Spleen (tissue), 7 donors: ENCODE measurements at regions not wholly inside any gene's neighbourhood (a gene's known extent, or its start where the extent isn't known, plus 50 kb on each side); places are given as distances from the start of the nearest gene placed in this dataset.

Source experiments
- POLR2AphosphoS5 ChIP-seq, 3 donors: sonication (generic); formaldehyde crosslinking; IDR thresholded peaks; one replicate each; pipeline ENCODE4 v1.5.1; 2017; ENCODE audit warnings: antibody characterized with exemption in 3 of 3
- TF ChIP-seq, protein P1 (sequence below), 11 experiments: fragments of 200-600 bp in 7 of 11; fragments of 450-650 bp in 4 of 11; sonication (generic) in 4 of 11; IDR thresholded peaks in 8 of 11; conservative IDR thresholded peaks in 3 of 11; 1 replicate in 7 of 11; 2 replicates in 4 of 11; pipeline versions ENCODE4 v1.4.0 to v1.8.0; 2016 to 2021; ENCODE audit warnings: antibody characterized with exemption in 11 of 11, inconsistent platforms in 4 of 11, mild to moderate bottlenecking in 1 of 11
- donor health status: DM: no; HTN: no; CAD: no; lungs with moderate emphysema.
- donor health status: DM: no; HTN: no; CAD: no.
- donor health status: DM: no; HTN: no; CAD: no.

DNA sequence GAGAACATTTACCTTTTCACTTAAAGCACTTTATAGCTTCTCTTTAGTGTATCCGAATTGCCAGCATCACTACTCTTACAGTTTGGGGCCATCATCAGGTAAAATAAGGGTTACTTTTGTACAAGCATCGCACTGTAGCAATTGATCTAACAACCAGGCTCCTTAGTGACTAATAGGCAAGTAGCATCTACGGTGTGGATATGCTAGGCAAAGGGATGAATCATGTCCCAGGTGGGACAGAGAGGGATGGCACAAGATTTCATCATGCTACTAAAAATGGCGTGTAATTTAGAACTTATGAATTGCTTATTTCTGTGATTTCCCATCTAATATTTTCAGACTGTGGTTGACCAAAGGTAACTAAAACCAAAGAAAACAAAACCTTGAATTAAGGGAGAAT, 582.3 kb downstream of the KCNH5 start:
- TF ChIP-seq, protein P1, sequence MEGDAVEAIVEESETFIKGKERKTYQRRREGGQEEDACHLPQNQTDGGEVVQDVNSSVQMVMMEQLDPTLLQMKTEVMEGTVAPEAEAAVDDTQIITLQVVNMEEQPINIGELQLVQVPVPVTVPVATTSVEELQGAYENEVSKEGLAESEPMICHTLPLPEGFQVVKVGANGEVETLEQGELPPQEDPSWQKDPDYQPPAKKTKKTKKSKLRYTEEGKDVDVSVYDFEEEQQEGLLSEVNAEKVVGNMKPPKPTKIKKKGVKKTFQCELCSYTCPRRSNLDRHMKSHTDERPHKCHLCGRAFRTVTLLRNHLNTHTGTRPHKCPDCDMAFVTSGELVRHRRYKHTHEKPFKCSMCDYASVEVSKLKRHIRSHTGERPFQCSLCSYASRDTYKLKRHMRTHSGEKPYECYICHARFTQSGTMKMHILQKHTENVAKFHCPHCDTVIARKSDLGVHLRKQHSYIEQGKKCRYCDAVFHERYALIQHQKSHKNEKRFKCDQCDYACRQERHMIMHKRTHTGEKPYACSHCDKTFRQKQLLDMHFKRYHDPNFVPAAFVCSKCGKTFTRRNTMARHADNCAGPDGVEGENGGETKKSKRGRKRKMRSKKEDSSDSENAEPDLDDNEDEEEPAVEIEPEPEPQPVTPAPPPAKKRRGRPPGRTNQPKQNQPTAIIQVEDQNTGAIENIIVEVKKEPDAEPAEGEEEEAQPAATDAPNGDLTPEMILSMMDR (IDR thresholded peaks at IDR 0.05 in 8 of 11, conservative IDR thresholded peaks at IDR 0.05 in 3 of 11) = no peak
- no peak for TF ChIP-seq POLR2AphosphoS5 (IDR thresholded peaks at IDR 0.05)
